SK-N-MC (cell line): ENCODE measurements at regions not wholly inside any gene's neighbourhood (a gene's known extent, or its start where the extent isn't known, plus 50 kb on each side); places are given as distances from the start of the nearest gene placed in this dataset.

ENCODE experiments used
- EZH2 ChIP-seq: fragments of 200-600 bp; sonication (generic); IDR thresholded peaks from one replicate; pipeline ENCODE4 v1.6.1; 2017; ENCODE audit warnings: antibody characterized with exemption
- FOXP2 ChIP-seq: optimal IDR thresholded peaks from 2 replicates; pipeline ENCODE3; 2011; ENCODE audit warnings: mild to moderate bottlenecking, moderate library complexity; ENCODE audit not compliant: insufficient read depth; ENCODE audit errors: extremely low read length, control extremely low read depth
- POLR2AphosphoS5 ChIP-seq: IDR thresholded peaks from 2 replicates; pipeline ENCODE4 v1.6.1; 2012; ENCODE audit warnings: mild to moderate bottlenecking, low read depth, low read length, borderline replicate concordance

GRCh38 chr17:52828621-52829020 lies 670.1 kb upstream of the CA10 start:
- TF ChIP-seq EZH2 (no peak), POLR2AphosphoS5 (no peak), FOXP2 (no peak)
